Activated naive CD8-positive, alpha-beta T cell treated with anti-CD3 and anti-CD28 coated beads, Interleukin-2, amount 50 U/mL, for 16 hours (primary cell): ENCODE measurements at regions not wholly inside any gene's neighbourhood (a gene's known extent, or its start where the extent isn't known, plus 50 kb on each side); places are given as distances from the start of the nearest gene placed in this dataset.
"Not testable (repeated sequence)": the region's sequence is repeated elsewhere in the genome, so short reads cannot be mapped to it uniquely, and the experiment has no call there.

Source experiments
- DNase-seq: peaks from one replicate; pipeline ENCODE4 v3.0.0-alpha.2; 2020; ENCODE audit warnings: low read depth, low spot score

GRCh38 chr15:20003471-20003870 is 538.1 kb downstream of the GOLGA6L6 start:
- not testable (repeated sequence) for DNase-seq

- not testable (repeated sequence) for DNase-seq
Observed at GRCh38 chr15:20002560-20002959, 539.0 kb downstream of the GOLGA6L6 start.

DNA sequence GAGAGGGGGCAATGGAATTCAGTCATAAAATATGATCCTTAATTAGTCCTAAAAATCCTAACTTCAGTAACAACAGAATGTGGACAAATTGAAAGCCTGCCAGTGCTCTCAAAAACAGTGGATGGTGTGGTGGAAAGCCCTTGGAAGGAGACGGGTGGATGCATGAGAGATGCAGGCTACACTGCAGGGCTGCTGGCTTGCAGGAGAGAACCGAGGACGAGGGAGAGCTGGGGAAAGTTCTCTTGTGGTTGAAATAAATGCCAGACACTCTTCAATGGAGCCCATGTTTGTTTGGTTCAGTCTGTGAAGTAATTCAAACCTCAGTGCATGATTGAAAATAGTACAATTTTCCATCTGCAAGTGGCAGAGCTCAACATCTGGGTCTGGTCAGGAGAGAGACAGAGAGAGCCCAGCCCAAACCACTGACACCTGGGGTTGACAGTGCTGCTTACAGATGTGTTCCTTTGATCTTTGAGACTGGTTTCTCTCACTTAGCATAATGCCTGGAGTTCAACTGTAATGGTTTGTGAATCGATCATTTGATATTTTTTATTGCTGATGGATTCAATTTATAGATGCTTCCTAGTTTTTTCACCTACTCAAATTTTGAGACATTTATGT is 544.9 kb downstream of the GOLGA6L6 start:
- not testable (repeated sequence) for DNase-seq

DNA sequence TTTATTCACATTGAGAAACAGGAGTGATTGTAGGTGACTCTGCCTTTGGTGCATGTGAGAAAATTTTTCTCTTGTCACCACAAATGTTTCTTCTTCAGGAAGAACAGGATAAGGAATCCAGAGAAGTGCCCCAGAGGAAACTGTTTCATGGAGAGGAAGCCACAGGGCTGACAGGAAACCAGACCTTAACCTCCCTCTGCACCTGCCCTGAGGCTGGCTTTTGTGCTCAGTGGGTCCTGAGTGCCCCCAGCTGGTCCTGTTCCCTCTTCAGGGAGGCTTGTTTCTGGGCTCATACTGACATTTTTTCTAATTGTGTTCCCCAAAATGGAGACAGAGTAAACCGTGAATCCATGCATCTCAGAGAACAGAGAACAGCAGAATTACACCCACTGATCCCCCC is 546.3 kb downstream of the GOLGA6L6 start:
- DNase-seq = not testable (repeated sequence)

DNA sequence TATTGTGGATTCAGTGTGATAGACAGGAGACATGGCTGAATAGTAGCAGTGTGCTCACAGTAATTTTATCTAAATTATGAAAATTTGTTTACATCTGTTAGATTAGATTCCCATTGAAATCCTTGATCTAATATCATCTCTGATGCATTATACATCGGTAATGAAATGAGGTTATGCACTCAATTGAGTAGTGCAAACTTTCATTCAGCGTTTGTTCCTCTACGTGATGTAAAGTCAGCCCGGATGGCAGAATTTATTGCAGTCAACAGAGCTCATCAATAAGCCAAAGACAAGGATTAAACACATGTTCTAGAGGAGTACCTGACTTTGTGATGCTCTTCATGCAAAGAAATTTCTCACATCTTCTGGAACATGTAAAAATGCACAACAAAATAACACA is 549.2 kb downstream of the GOLGA6L6 start:
- DNase-seq = no peak

GRCh38 chr15:19988094-19988660 is 553.4 kb downstream of the GOLGA6L6 start:
- no peak for DNase-seq

GRCh38 chr15:19987389-19988048 is 554.1 kb downstream of the GOLGA6L6 start:
- DNase-seq = no peak

DNA sequence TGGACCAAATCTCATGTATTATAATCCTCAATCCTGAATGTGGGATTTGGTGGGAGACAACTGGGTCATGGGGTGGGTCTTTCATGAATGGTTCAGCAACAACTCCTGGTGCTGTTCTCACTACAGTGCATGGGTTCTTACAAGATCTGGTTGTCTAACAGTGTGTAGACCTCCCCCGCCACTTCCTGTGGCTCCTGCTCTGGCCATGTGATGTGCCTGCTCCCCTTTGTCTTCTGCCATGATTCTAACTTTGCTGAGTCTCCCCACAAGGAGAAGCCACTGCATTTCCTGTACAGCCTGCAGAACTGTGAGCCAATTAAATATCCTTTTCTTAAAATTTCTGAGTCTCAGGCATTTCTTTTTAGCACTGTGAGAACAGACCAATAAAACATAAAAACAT is 557.5 kb downstream of the GOLGA6L6 start:
- DNase-seq = no peak

- DNase-seq = no peak
Observed at GRCh38 chr15:19974998-19975397, 566.6 kb downstream of the GOLGA6L6 start.

GRCh38 chr15:19973718-19974117 is 567.9 kb downstream of the GOLGA6L6 start:
- no peak for DNase-seq

DNA sequence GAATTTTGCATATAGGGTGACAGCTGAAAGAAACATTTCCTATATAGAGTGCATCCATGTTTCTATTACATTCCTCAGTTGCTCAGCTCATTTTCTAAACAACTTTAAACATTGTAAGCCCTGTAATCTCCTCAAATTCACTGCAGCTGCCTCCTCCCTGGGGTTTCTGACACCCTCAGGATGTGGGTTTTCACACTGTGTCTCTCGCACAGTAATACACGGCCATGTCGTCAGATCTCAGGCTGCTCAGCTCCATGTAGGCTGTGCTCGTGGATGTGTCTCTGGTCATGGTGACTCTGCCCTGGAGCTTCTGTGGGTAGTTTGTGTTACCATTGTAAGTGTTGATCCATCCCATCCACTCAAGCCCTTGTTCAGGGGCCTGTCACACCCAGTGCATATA is 569.0 kb downstream of the GOLGA6L6 start:
- not testable (repeated sequence) for DNase-seq

DNA sequence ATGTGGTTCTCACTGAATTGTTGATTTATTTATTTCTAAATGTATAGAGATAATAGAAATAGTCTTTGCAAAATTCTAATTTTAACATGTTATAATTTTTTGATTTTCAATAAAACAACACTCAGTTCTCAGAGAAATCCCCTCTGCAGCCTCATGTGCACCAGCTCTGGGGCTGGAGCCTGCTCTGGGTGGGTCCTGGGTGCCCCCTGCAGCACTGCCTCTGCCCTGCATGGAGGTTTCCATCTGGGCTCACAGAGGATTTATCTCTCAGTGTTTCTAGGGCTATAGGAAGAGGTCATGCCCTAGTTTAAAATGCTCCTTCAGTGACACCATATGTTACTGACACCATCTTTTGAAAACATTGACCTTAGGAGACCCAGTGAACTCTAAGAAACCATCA is 576.0 kb downstream of the GOLGA6L6 start:
- DNase-seq = not testable (repeated sequence)

GRCh38 chr15:19964480-19964879 is 577.1 kb downstream of the GOLGA6L6 start:
- DNase-seq = not testable (repeated sequence)

DNA sequence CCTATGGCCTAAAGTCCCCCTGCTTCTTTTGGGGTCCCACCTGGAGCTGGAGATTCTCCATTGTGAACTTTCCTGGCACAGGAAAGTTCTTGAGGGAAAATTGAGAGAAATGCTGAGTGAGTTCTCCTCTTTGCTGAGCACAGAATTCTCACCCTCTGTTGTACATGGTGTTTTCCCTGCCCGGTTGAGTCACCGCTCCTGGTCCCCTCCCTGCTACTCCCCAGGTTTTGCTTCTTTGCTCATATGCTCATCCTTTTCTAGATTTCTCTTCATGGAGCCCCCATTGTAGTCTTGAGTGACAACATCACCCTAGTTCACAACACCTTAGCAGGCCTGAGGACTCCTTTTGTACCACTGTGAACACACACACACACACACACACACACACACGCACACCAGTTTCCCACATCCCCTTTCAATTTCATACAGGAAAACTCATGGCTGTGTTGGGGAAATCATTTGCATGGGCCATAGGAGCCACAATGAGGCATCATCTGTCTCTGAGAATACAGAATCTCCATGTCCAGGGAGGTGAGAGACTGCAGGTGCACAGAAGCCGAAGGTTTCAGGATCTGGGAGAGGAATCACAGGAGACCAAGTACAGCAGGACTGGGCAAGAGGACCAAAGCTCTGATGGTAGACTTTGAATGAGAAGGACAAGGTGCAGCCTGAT is 585.3 kb downstream of the GOLGA6L6 start:
- DNase-seq = no peak

- no peak for DNase-seq
Observed at GRCh38 chr15:19944261-19944888, 597.2 kb downstream of the GOLGA6L6 start.

- DNase-seq = no peak
Observed at GRCh38 chr15:19943515-19943914, 598.1 kb downstream of the GOLGA6L6 start.

GRCh38 chr15:19903281-19903680 is 638.3 kb downstream of the GOLGA6L6 start:
- DNase-seq = not testable (repeated sequence)

DNA sequence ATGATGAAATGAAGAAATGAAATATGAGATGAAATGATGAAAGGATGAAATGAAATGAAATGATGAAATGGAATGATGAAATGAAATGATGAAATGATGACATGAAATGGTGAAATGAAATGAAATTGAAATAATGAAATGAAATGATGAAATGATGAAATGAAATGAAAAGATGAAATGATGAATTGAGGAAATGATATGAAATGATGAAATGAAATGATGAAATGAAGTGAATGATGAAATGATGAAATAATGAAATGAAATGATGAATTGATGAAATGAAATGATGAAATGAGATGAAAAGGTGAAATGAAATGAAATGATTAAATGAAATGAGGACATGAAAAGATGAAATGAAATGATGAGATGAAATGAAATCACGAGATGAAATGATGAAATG is 639.2 kb downstream of the GOLGA6L6 start:
- DNase-seq = not testable (repeated sequence)

DNA sequence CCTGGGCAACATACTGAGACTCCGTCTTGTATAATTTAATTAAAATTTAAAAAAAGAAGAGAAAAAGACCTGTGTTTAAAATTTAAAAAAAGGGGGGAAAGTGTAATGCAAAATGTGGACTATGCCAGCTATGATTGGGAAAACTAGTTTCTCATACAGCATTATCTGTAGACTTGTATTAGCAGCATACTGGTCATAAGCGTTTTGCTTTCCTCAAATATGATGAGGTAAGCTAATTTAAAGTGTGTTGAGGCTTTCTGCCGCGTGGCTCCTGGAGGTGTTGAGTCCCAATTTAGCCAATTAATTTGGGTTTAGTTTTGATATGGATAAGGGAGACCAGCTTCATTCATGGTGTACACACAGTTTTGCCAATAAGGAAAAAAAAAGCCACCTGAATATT is 640.2 kb downstream of the GOLGA6L6 start:
- DNase-seq = not testable (repeated sequence)

GRCh38 chr15:19899021-19899824 is 642.4 kb downstream of the GOLGA6L6 start:
- no peak for DNase-seq

DNA sequence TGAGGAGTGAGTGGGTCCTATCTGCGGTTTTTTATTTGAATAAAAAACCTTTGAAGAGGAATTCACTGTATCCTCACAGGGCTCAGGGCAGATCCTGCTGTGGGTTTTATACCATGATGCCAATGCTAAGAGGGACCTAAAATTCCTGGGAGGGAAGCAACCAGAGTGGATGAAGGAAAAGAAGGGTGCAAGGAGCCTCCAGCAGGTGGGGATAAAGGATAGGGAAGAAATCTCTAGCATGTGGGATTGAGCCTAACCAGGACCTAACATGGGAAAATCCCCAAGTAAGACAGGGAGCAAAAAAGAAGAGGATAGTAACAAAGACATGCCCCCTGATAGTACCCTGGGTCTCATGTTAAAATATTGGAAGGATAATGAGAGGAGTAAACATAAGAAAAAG is 652.8 kb downstream of the GOLGA6L6 start:
- not testable (repeated sequence) for DNase-seq
